IMR-90 (cell line): ENCODE measurements at regions not wholly inside any gene's neighbourhood (a gene's known extent, or its start where the extent isn't known, plus 50 kb on each side); places are given as distances from the start of the nearest gene placed in this dataset.

Experiments used
- ATAC-seq: fragments of 200-7000 bp; cut with Tn5 transposase; 2 replicates; pipeline ENCODE4 v1.9.1; 2020; ENCODE audit warnings: low read depth, mild to moderate bottlenecking, moderate library complexity
- BruUV-seq: library from RNA; stranded (reverse); fragments of 400-500 nt; replicated peaks from 2 replicates; lab custom pipeline; 2021; lab: Mats Ljungman, UMichigan
- CTCF ChIA-PET: fragments of 300-600 bp; formaldehyde crosslinking; extraction: SDS; loops from one replicate; lab custom pipeline; 2021; ENCODE audit warnings: antibody characterized with exemption; lab: Yijun Ruan, JAX
- POLR2A ChIA-PET: fragments of 300-600 bp; sonication (Branson Sonifier 250); formaldehyde crosslinking; loops from one replicate; lab custom pipeline; 2022; ENCODE audit warnings: antibody characterized with exemption; ENCODE audit not compliant: unreplicated experiment; lab: Charles Lee
- DNase-seq: peaks from one replicate; pipeline ENCODE4 v3.0.0; 2013
- H2AFZ ChIP-seq: replicated peaks from 2 replicates; pipeline ENCODE3; 2013; ENCODE audit warnings: low read length, mild to moderate bottlenecking; ENCODE audit not compliant: poor library complexity
- H2AK5ac ChIP-seq: 2 replicates; pipeline ENCODE4 v1.6.1; 2013; ENCODE audit warnings: low read depth, low read length, inconsistent platforms
- H2AK9ac ChIP-seq: replicated peaks from 2 replicates; pipeline ENCODE3; 2013; ENCODE audit warnings: mild to moderate bottlenecking, low read depth, low read length, moderate library complexity; ENCODE audit not compliant: poor library complexity
- H2BK120ac ChIP-seq: 2 replicates; pipeline ENCODE4 v1.6.1; 2013; ENCODE audit warnings: low read depth, low read length, inconsistent platforms
- H2BK15ac ChIP-seq: 3 replicates; pipeline ENCODE4 v1.6.1; 2013; ENCODE audit warnings: low read depth, low read length, inconsistent platforms
- H2BK20ac ChIP-seq: 2 replicates; pipeline ENCODE4 v1.6.1; 2013; ENCODE audit warnings: low read depth, mild to moderate bottlenecking, inconsistent platforms, low read length, moderate library complexity
- H2BK5ac ChIP-seq: 2 replicates; pipeline ENCODE4 v1.6.1; 2013; ENCODE audit warnings: mild to moderate bottlenecking, low read depth, low read length, inconsistent platforms; ENCODE audit not compliant: poor library complexity, severe bottlenecking
- H3K14ac ChIP-seq: replicated peaks from 2 replicates; pipeline ENCODE4 v1.6.1; 2013; ENCODE audit warnings: low read depth, low read length, inconsistent platforms
- H3K18ac ChIP-seq: 2 replicates; pipeline ENCODE4 v1.6.1; 2013; ENCODE audit warnings: low read depth, low read length, control low read depth
- H3K23ac ChIP-seq: 2 replicates; pipeline ENCODE4 v1.6.1; 2013; ENCODE audit warnings: low read depth, low read length, inconsistent platforms
- H3K27ac ChIP-seq: 2 replicates; pipeline ENCODE4 v1.5.1; 2013; ENCODE audit warnings: mild to moderate bottlenecking, control low read depth, low read length; ENCODE audit not compliant: insufficient read depth
- H3K27me3 ChIP-seq: 2 replicates; pipeline ENCODE4 v1.6.1; 2013; ENCODE audit warnings: low read length; ENCODE audit not compliant: control insufficient read depth, insufficient read depth
- H3K36me3 ChIP-seq: 2 replicates; pipeline ENCODE4 v1.6.1; 2013; ENCODE audit warnings: low read length, mixed read lengths; ENCODE audit not compliant: control insufficient read depth, insufficient read depth
- H3K4ac ChIP-seq: 2 replicates; pipeline ENCODE4 v1.6.1; 2013; ENCODE audit warnings: low read depth, low read length, inconsistent platforms
- H3K4me1 ChIP-seq: 2 replicates; pipeline ENCODE4 v1.6.1; 2013; ENCODE audit warnings: low read length, mixed read lengths; ENCODE audit not compliant: control insufficient read depth, insufficient read depth
- H3K4me2 ChIP-seq: 2 replicates; pipeline ENCODE4 v1.6.1; 2013; ENCODE audit warnings: low read depth, mild to moderate bottlenecking, control low read depth, low read length, moderate library complexity
- H3K4me3 ChIP-seq: 2 replicates; pipeline ENCODE4 v1.5.1; 2013; ENCODE audit warnings: low read depth, mild to moderate bottlenecking, control low read depth, low read length, moderate library complexity; ENCODE audit not compliant: insufficient read depth
- H3K56ac ChIP-seq: 2 replicates; pipeline ENCODE4 v1.6.1; 2013; ENCODE audit warnings: low read length, inconsistent platforms; ENCODE audit not compliant: insufficient read depth; ENCODE audit errors: extremely low read depth
- H3K79me1 ChIP-seq, 2 experiments: 2 replicates each; pipeline ENCODE4 v1.6.1; 2013; ENCODE audit warnings: low read length in 2 of 2, inconsistent platforms in 1 of 2, low read depth in 1 of 2
- H3K9ac ChIP-seq: 2 replicates; pipeline ENCODE4 v1.6.1; 2013; ENCODE audit warnings: low read depth, low read length, control low read depth
- H3K9me1 ChIP-seq: 2 replicates; pipeline ENCODE4 v1.6.1; 2013; ENCODE audit warnings: low read length, inconsistent platforms; ENCODE audit not compliant: insufficient read depth
- H3K9me3 ChIP-seq: 2 replicates; pipeline ENCODE4 v1.6.1; 2013; ENCODE audit warnings: low read length; ENCODE audit not compliant: control insufficient read depth, insufficient read depth
- H4K20me1 ChIP-seq: 2 replicates; pipeline ENCODE4 v1.6.1; 2013; ENCODE audit warnings: low read length, inconsistent platforms; ENCODE audit not compliant: insufficient read depth
- H4K5ac ChIP-seq: 2 replicates; pipeline ENCODE4 v1.6.1; 2013; ENCODE audit warnings: mild to moderate bottlenecking, low read depth, low read length, control low read depth
- H4K8ac ChIP-seq, 2 experiments: 2 replicates each; pipeline ENCODE4 v1.6.1; 2013; ENCODE audit warnings: low read depth in 2 of 2, low read length in 2 of 2, control low read depth in 1 of 2, inconsistent platforms in 1 of 2
- H4K91ac ChIP-seq: 2 replicates; pipeline ENCODE4 v1.6.1; 2013; ENCODE audit warnings: low read depth, low read length, inconsistent platforms; ENCODE audit not compliant: insufficient read depth
- CEBPB ChIP-seq: IDR thresholded peaks from 2 replicates; pipeline ENCODE4 v1.6.1; 2012; ENCODE audit warnings: low read depth, low read length, improper control_type of control experiment
- CHD1 ChIP-seq: IDR thresholded peaks from 2 replicates; pipeline ENCODE4 v1.6.1; 2012; ENCODE audit warnings: low read depth, low read length, improper control_type of control experiment
- MAFK ChIP-seq: IDR thresholded peaks from 2 replicates; pipeline ENCODE4 v1.6.1; 2012; ENCODE audit warnings: low read depth, low read length, improper control_type of control experiment
- MAZ ChIP-seq: IDR thresholded peaks from 2 replicates; pipeline ENCODE4 v1.6.1; 2012; ENCODE audit warnings: low read depth, mild to moderate bottlenecking, low read length, improper control_type of control experiment, moderate library complexity, borderline replicate concordance
- MXI1 ChIP-seq: IDR thresholded peaks from 2 replicates; pipeline ENCODE4 v1.6.1; 2012; ENCODE audit warnings: low read depth, mild to moderate bottlenecking, low read length, moderate library complexity, borderline replicate concordance
- NFE2L2 ChIP-seq: fragments of 150-350 bp; IDR thresholded peaks from 2 replicates; pipeline ENCODE4 v1.6.1; 2016; ENCODE audit warnings: low read depth, mild to moderate bottlenecking, low read length
- POLR2A ChIP-seq: IDR thresholded peaks from 2 replicates; pipeline ENCODE4 v1.6.1; 2012; ENCODE audit warnings: mild to moderate bottlenecking, low read depth, low read length
- RAD21 ChIP-seq: IDR thresholded peaks from 2 replicates; pipeline ENCODE4 v1.6.1; 2012; ENCODE audit warnings: low read length, improper control_type of control experiment
- RCOR1 ChIP-seq: IDR thresholded peaks from 2 replicates; pipeline ENCODE4 v1.6.1; 2012; ENCODE audit warnings: mild to moderate bottlenecking, low read length, improper control_type of control experiment; ENCODE audit not compliant: insufficient replicate concordance
- USF2 ChIP-seq: fragments of 150-350 bp; IDR thresholded peaks from 2 replicates; pipeline ENCODE4 v1.6.1; 2017; ENCODE audit warnings: mild to moderate bottlenecking, antibody characterized with exemption, low read length, low read depth
- dilution Hi-C: fragments of 300-500 bp; cut with HindIII; formaldehyde crosslinking; loops from one replicate; pipeline ENCODE4 v1.14.3; 2018; ENCODE audit warnings: low sequenced_read_pairs; ENCODE audit not compliant: unreplicated experiment
- in situ Hi-C: fragments of 300-500 bp; cut with MboI; formaldehyde crosslinking; loops from 3 replicates; pipeline ENCODE4 v1.14.3; 2019; ENCODE audit warnings: low sequenced_read_pairs, inconsistent platforms, mixed read lengths
- intact Hi-C: fragments of 100-400 bp; cut with micrococcal nuclease; formaldehyde crosslinking; loops from 2 replicates; pipeline ENCODE4 v1.10.0; 2022

GRCh38 chr2:147394179-147394790 is 450.5 kb upstream of the ACVR2A start:
- ATAC-seq (no peak), DNase-seq (no peak)
- no peak overlapping the region for H3K14ac ChIP-seq
- dilution Hi-C loops: no loop called here
- H2BK15ac ChIP-seq: no peak overlapping the region
- H3K36me3 ChIP-seq: no peaks in the 10 kb centered on the region
- no peak overlapping the region for H3K23ac ChIP-seq
- no peak overlapping the region for H2AK9ac ChIP-seq
- no peaks in the 10 kb centered on the region for H3K4me1 ChIP-seq
- TF ChIP-seq CHD1 (no peak), POLR2A (no peak), RCOR1 (no peak), MAZ (no peak), RAD21 (no peak), USF2 (no peak), NFE2L2 (no peak), CEBPB (no peak), MXI1 (no peak), MAFK (no peak)
- intact Hi-C loops: no loop called here
- H4K5ac ChIP-seq: no peak overlapping the region
- no peak overlapping the region for H3K4ac ChIP-seq
- H3K4me2 ChIP-seq: no peak overlapping the region
- H2BK20ac ChIP-seq: no peak overlapping the region
- no peak overlapping the region for H3K4me3 ChIP-seq
- CTCF ChIA-PET: no interaction called here
- no peaks in the 10 kb centered on the region for H3K27me3 ChIP-seq
- no peak overlapping the region for H4K91ac ChIP-seq
- no TSS peak for BruUV-seq
- H4K20me1 ChIP-seq: no peaks in the 10 kb centered on the region
- H3K79me1 ChIP-seq: no peaks in the 10 kb centered on the region
- no peak overlapping the region for H4K8ac ChIP-seq
- in situ Hi-C loops: no loop called here
- H2AK5ac ChIP-seq: no peak overlapping the region
- no peak overlapping the region for H3K27ac ChIP-seq
- no peak overlapping the region for H3K56ac ChIP-seq
- no peak overlapping the region for H2AFZ ChIP-seq
- no peak overlapping the region for H2BK5ac ChIP-seq
- no peaks in the 10 kb centered on the region; the same call in 1 of the 2 replicates for H3K9me3 ChIP-seq
- H2BK120ac ChIP-seq: no peak overlapping the region
- H3K18ac ChIP-seq: no peak overlapping the region
- POLR2A ChIA-PET: no interaction called here
- no peak overlapping the region for H3K9ac ChIP-seq
- no peaks in the 10 kb centered on the region for H3K9me1 ChIP-seq
